ENCODE measurements at regions not wholly inside any gene's neighbourhood (a gene's known extent, or its start where the extent isn't known, plus 50 kb on each side); places are given as distances from the start of the nearest gene placed in this dataset.
"Not testable (repeated sequence)": the region's sequence is repeated elsewhere in the genome, so short reads cannot be mapped to it uniquely, and the experiment has no call there.

- DNase-seq (ENCODE audit: low read depth); in situ Hi-C loops (cut with HindIII; ENCODE audit: low pct_unique_long_range_greater_than_20kb, low sequenced_read_pairs): not testable (repeated sequence)
These were observed 1002.8 kb downstream of the GATA3 start for GRCh38 chr10:9057293-9057692.

DNA sequence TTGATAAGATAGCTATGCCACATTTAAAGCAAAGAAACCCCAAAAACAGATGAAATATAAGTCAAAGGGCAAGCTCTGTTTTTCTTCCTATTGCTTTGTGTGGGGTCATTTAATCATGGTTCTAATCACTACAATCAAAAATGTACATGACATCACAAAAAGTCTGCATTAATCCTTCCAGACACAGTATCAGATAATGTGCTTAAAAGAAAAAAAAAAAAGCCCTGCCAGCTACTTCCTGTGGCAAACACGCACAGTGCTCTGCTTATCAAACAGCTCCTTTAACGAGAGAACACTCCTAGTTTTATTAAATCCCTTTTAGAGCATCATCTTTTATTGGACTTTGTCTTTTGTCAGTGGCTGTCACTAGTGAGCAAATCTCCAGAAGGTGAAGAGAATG, 1005.8 kb downstream of the GATA3 start:
- in situ Hi-C loops (cut with HindIII; ENCODE audit: low pct_unique_long_range_greater_than_20kb, low sequenced_read_pairs) = no loop called here
- DNase-seq (ENCODE audit: low read depth) = no peak

DNA sequence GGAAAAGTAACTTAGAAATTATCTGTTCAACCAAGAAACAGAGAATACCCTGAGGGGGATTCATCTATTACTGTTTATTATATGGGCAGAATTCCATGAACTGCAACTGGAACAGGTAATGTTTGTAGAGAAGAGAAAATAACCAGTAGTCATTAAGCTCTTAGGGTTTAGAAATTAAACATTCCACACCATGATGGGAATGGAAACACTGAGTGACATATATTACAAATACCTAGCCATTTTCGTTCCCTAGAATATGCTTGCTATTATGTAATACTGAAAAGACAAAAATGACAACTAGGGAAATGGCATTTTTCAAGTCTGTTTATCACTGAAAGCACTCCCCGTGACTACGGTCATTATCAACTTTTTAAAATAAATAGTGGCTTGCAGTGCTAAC, 1007.4 kb downstream of the GATA3 start:
- in situ Hi-C loops (cut with HindIII; ENCODE audit: low pct_unique_long_range_greater_than_20kb, low sequenced_read_pairs) = no loop called here

GRCh38 chr10:9066152-9066551, 1011.7 kb downstream of the GATA3 start:
- no peak for DNase-seq (ENCODE audit: low read depth)
- in situ Hi-C loops (cut with HindIII; ENCODE audit: low pct_unique_long_range_greater_than_20kb, low sequenced_read_pairs) = no loop called here

More for the DNA sequence above, 1007.4 kb downstream of the GATA3 start:
- DNase-seq (ENCODE audit: low read depth) = no peak

- in situ Hi-C loops (cut with HindIII; ENCODE audit: low pct_unique_long_range_greater_than_20kb, low sequenced_read_pairs) = no loop called here
- DNase-seq (ENCODE audit: low read depth) = no peak
These were observed 1013.5 kb downstream of the GATA3 start for GRCh38 chr10:9068003-9068402.

- peak; percentile 23 for DNase-seq (ENCODE audit: low read depth)
- in situ Hi-C loops (cut with HindIII; ENCODE audit: low pct_unique_long_range_greater_than_20kb, low sequenced_read_pairs) = no loop called here
These were observed 1014.6 kb downstream of the GATA3 start for GRCh38 chr10:9069136-9069535.

DNA sequence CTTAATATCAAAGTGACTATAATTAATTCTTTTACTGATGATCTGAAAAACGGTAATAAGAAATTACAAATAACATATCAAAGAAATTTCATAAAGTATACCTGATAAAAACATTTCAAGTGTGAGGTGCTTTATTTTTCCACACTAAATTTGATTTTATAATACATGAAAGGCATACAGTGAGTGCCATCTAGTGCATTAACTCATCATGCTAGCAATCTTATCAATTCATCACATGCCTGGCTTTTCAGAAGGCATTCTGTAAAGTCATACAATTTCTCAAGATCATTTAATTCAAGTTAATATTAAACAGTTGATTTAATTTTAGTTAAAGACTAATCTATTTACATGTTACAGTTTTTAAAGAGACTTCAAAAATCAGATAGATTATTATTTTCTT, 1020.9 kb downstream of the GATA3 start:
- in situ Hi-C loops (cut with HindIII; ENCODE audit: low pct_unique_long_range_greater_than_20kb, low sequenced_read_pairs) = no loop called here
- no peak for DNase-seq (ENCODE audit: low read depth)

DNA sequence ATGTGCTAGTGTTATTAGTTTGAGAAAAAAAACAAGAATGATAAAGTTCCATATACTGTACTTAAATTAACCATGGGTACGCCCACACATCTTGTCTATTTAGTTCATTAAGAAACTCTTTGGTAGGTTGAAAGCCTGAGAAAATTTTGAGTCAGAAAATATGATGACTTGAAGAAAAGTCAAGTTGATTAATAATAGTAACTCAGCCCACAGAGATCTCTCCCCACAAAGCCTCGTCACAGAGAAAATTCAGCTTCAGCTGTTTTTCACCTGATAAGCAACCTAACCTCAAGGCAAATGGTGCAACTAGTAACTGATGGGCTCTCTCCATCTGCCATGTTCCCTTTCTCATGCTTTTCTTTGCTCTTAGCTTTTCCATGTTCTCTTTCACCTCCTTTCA, 1021.6 kb downstream of the GATA3 start:
- DNase-seq (ENCODE audit: low read depth) = no peak
- in situ Hi-C loops (cut with HindIII; ENCODE audit: low pct_unique_long_range_greater_than_20kb, low sequenced_read_pairs) = no loop called here

- no peak for DNase-seq (ENCODE audit: low read depth)
- in situ Hi-C loops (cut with HindIII; ENCODE audit: low pct_unique_long_range_greater_than_20kb, low sequenced_read_pairs) = no loop called here
These were observed 1026.8 kb downstream of the GATA3 start for GRCh38 chr10:9081253-9081652.

DNA sequence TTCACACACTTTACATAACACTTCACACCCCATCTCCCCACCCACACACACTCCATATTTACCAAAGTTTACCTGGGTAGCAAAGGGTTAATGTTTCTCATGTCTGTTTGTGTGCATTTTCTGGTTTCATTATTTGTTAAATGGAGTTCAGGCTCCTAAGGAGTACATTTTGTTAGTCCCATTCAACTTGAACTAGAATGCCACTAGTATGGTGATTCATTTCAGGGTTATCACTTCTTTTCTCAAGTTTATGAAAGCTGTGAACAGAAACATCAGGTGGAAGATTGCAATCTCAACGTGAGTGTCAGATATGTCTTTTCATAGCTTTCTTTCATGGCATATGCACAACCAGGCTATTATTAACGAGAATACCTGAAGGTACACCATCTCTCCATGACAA, 1027.5 kb downstream of the GATA3 start:
- in situ Hi-C loops (cut with HindIII; ENCODE audit: low pct_unique_long_range_greater_than_20kb, low sequenced_read_pairs) = no loop called here
- DNase-seq (ENCODE audit: low read depth) = no peak

DNA sequence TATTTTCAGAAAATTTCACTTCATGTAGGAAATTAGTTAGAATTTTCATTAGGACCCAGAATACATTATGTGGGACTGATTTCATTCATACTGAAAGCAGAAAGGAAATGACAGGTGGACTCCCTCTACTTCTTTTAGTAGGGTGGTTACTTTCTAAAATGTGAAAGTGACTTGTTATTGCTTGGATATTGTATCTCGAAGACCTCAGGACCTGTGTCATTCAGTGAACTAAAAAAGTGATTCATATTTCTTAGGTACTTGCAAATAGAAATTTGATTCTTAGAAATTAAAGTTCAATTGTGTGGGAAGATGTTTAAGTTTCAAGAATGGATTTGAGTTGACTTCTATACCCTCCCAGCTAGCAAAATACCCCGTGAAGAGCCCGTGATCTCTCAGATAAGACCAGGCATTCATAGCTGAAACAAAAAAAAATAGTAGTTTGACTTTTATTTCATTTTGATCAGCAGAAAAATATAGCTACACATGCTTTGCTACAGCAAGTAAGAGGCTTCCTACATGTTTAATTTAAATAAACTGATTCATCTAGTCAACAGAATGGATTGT, 1037.1 kb downstream of the GATA3 start:
- in situ Hi-C loops (cut with HindIII; ENCODE audit: low pct_unique_long_range_greater_than_20kb, low sequenced_read_pairs) = no loop called here
- DNase-seq (ENCODE audit: low read depth) = no peak

DNA sequence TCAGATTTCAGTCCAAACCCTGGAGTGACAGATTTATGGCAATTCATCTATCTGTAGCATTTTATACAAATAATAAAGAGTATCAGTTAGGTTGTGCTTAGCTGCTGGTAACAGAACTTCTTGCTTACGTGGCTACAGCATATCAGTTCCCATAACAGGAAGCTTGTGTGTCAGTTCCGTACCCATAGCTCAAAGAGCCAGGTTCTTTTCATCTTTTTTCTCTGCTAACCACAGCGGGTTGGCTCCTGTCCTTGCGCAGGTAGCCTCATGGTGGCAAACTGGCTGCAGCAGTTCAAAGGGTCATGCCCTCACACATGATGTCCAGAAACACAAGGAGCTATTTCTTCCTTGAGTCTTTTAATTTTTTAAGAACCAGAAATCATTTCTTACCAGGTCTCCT, 1041.8 kb downstream of the GATA3 start:
- in situ Hi-C loops (cut with HindIII; ENCODE audit: low pct_unique_long_range_greater_than_20kb, low sequenced_read_pairs) = no loop called here
- DNase-seq (ENCODE audit: low read depth) = no peak

- in situ Hi-C loops (cut with HindIII; ENCODE audit: low pct_unique_long_range_greater_than_20kb, low sequenced_read_pairs) = no loop called here
- no peak for DNase-seq (ENCODE audit: low read depth)
These were observed 1042.9 kb downstream of the GATA3 start for GRCh38 chr10:9097206-9097990.

GRCh38 chr10:9097991-9098306, 1043.5 kb downstream of the GATA3 start:
- in situ Hi-C loops (cut with HindIII; ENCODE audit: low pct_unique_long_range_greater_than_20kb, low sequenced_read_pairs) = no loop called here
- DNase-seq (ENCODE audit: low read depth) = no peak

- DNase-seq (ENCODE audit: low read depth) = no peak
These were observed 1047.5 kb downstream of the GATA3 start for GRCh38 chr10:9102026-9102425.

GRCh38 chr10:9103301-9103700, 1048.8 kb downstream of the GATA3 start:
- no peak for DNase-seq (ENCODE audit: low read depth)
- in situ Hi-C loops (cut with HindIII; ENCODE audit: low pct_unique_long_range_greater_than_20kb, low sequenced_read_pairs) = no loop called here

More at GRCh38 chr10:9102026-9102425, 1047.5 kb downstream of the GATA3 start:
- in situ Hi-C loops (cut with HindIII; ENCODE audit: low pct_unique_long_range_greater_than_20kb, low sequenced_read_pairs) = no loop called here

- in situ Hi-C loops (cut with HindIII; ENCODE audit: low pct_unique_long_range_greater_than_20kb, low sequenced_read_pairs) = no loop called here
- no peak for DNase-seq (ENCODE audit: low read depth)
These were observed 1057.5 kb downstream of the GATA3 start for GRCh38 chr10:9111976-9112375.

DNA sequence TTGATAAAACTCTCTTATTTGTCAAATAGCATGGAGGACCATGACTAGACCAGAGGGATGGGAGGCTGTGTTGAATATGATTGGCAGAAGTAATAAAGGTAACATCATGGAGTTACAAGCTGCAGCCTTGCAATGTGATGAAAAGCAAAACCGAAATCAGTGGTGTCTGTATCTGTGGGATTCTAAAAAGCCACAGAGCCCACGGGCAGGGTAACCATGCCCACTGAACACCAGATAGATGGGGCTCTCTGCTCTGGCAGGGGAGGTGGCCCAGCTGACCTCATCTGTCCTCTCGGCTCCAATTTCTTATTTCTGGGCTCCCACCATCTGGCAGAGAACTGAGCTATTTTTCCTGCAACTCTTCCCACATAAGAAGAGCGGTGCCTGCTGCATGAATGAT, 1072.2 kb downstream of the GATA3 start:
- DNase-seq (ENCODE audit: low read depth) = no peak
- in situ Hi-C loops (cut with HindIII; ENCODE audit: low pct_unique_long_range_greater_than_20kb, low sequenced_read_pairs) = no loop called here

GRCh38 chr10:9137368-9137767, 1082.9 kb downstream of the GATA3 start:
- in situ Hi-C loops (cut with HindIII; ENCODE audit: low pct_unique_long_range_greater_than_20kb, low sequenced_read_pairs) = no loop called here

DNA sequence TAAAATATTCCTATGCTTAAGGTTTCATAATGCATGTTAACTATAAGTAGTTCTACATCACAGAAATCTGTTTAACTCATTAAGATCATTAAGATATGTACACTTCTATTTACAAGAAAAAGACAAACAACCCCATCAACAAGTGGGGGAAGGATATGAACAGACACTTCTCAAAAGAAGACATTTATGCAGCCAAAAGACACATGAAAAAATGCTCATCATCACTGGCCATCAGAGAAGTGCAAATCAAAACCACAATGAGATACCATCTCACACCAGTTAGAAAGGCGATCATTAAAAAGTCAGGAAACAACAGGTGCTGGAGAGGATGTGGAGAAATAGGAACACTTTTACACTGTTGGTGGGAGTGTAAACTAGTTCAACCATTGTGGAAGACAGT, 1084.3 kb downstream of the GATA3 start:
- DNase-seq (ENCODE audit: low read depth); in situ Hi-C loops (cut with HindIII; ENCODE audit: low pct_unique_long_range_greater_than_20kb, low sequenced_read_pairs): not testable (repeated sequence)

More at GRCh38 chr10:9137368-9137767, 1082.9 kb downstream of the GATA3 start:
- no peak for DNase-seq (ENCODE audit: low read depth)

All from Caki2 (cell line).